Panc1 (cell line): ENCODE measurements at regions not wholly inside any gene's neighbourhood (a gene's known extent, or its start where the extent isn't known, plus 50 kb on each side); places are given as distances from the start of the nearest gene placed in this dataset.

ENCODE experiments used
- ATAC-seq: fragments of 200-7000 bp; cut with Tn5 transposase; 2 replicates; pipeline ENCODE4 v1.9.1; 2020; ENCODE audit warnings: mild to moderate bottlenecking, moderate library complexity
- BruUV-seq: library from RNA; stranded (reverse); fragments of 400-500 nt; replicated peaks from 2 replicates; lab custom pipeline; 2021; lab: Mats Ljungman, UMichigan
- CTCF ChIA-PET: fragments of 300-600 bp; sonication (Branson Sonifier 250); formaldehyde crosslinking; loops from one replicate; lab custom pipeline; 2022; ENCODE audit warnings: antibody characterized with exemption; lab: Charles Lee
- POLR2A ChIA-PET: fragments of 300-600 bp; sonication (Branson Sonifier 250); formaldehyde crosslinking; loops from one replicate; lab custom pipeline; 2022; ENCODE audit warnings: antibody characterized with exemption; lab: Charles Lee
- DNase-seq: peaks from one replicate; pipeline ENCODE4 v3.0.0-alpha.2; 2010; ENCODE audit warnings: low read depth, low spot score
- H3K27ac ChIP-seq: 2 replicates; pipeline ENCODE4 v1.5.1; 2011; ENCODE audit warnings: mild to moderate bottlenecking, low read length, inconsistent platforms
- H3K27me3 ChIP-seq: fragments of 200-500 bp; sonication (Bioruptor generic); 2 replicates; pipeline ENCODE4 v1.6.0; 2014; ENCODE audit warnings: low read length, inconsistent platforms; ENCODE audit not compliant: control insufficient read depth, insufficient read depth
- H3K36me3 ChIP-seq: fragments of 200-500 bp; sonication (Bioruptor generic); 2 replicates; pipeline ENCODE4 v1.5.1; 2014; ENCODE audit warnings: inconsistent platforms, mild to moderate bottlenecking, low read length, moderate library complexity; ENCODE audit not compliant: control insufficient read depth, insufficient read depth
- H3K4me1 ChIP-seq: 2 replicates; pipeline ENCODE4 v1.5.1; 2011; ENCODE audit warnings: inconsistent platforms, mild to moderate bottlenecking, low read length, moderate library complexity; ENCODE audit not compliant: control insufficient read depth, insufficient read depth
- H3K4me3 ChIP-seq, 2 experiments: 2 replicates each; pipeline ENCODE4 v1.5.1; 2011 to 2012; ENCODE audit warnings: low read depth in 2 of 2, low read length in 2 of 2, mild to moderate bottlenecking in 2 of 2, inconsistent platforms in 1 of 2, moderate library complexity in 1 of 2
- H3K9me3 ChIP-seq: fragments of 200-500 bp; sonication (Bioruptor generic); 2 replicates; pipeline ENCODE4 v1.5.1; 2014; ENCODE audit warnings: low read depth, mild to moderate bottlenecking, inconsistent platforms, low read length, moderate library complexity; ENCODE audit not compliant: control insufficient read depth, insufficient read depth
- CTCF ChIP-seq: fragments of 450-650 bp; IDR thresholded peaks from 2 replicates; pipeline ENCODE4 v1.5.1; 2017; ENCODE audit warnings: mild to moderate bottlenecking
- POLR2AphosphoS5 ChIP-seq: IDR thresholded peaks from 2 replicates; pipeline ENCODE4 v1.6.1; 2012; ENCODE audit warnings: mild to moderate bottlenecking, low read depth, low read length, moderate library complexity
- REST ChIP-seq, 2 experiments: IDR thresholded peaks; 2 replicates each; pipeline ENCODE4 v1.6.1; 2011 to 2012; ENCODE audit warnings: low read depth in 2 of 2, control low read depth in 1 of 2, low read length in 1 of 2, mild to moderate bottlenecking in 1 of 2, moderate library complexity in 1 of 2; ENCODE audit not compliant: insufficient read depth in 1 of 2
- SIN3A ChIP-seq: IDR thresholded peaks from 2 replicates; pipeline ENCODE4 v1.6.1; 2012; ENCODE audit warnings: low read depth, mild to moderate bottlenecking, low read length, moderate library complexity, borderline replicate concordance; ENCODE audit not compliant: insufficient read depth
- TCF7L2 ChIP-seq: IDR thresholded peaks from 2 replicates; pipeline ENCODE4 v1.6.1; 2011; ENCODE audit warnings: mild to moderate bottlenecking, low read depth, low read length, inconsistent platforms
- in situ Hi-C: cut with HindIII; loops from 2 replicates; pipeline ENCODE4 v1.10.0; 2016; ENCODE audit warnings: low sequenced_read_pairs, low pct_unique_long_range_greater_than_20kb
- intact Hi-C: fragments of 100-400 bp; cut with micrococcal nuclease; formaldehyde crosslinking; loops from one replicate; pipeline ENCODE4 v1.10.0; 2022; ENCODE audit not compliant: unreplicated experiment

- in situ Hi-C loops: no loop called here
- CTCF ChIA-PET: no interaction called here
- TF ChIP-seq REST (IDR thresholded peaks at IDR 0.05; ENCODE audit: insufficient read depth in 1 of 2, low read depth in 2 of 2, low read length in 1 of 2) (no peak), CTCF (no peak), POLR2AphosphoS5 (no peak)
- Histone ChIP-seq H3K4me3 (no peak overlapping the region), H3K9me3 (no peaks in the 10 kb centered on the region), H3K27me3 (no peaks in the 10 kb centered on the region), H3K27ac (no peak overlapping the region), H3K4me1 (no peaks in the 10 kb centered on the region), H3K36me3 (no peaks in the 10 kb centered on the region)
- no TSS peak for BruUV-seq
- POLR2A ChIA-PET: no interaction called here
- no peak for ATAC-seq
- intact Hi-C loops: no loop called here
- no peak for DNase-seq
Observed at GRCh38 chr10:124173298-124173900, 80.0 kb upstream of the CHST15 start.

GRCh38 chr10:124172181-124172916 lies 79.0 kb upstream of the CHST15 start:
- Histone ChIP-seq H3K4me3 (no peak overlapping the region), H3K36me3 (no peaks in the 10 kb centered on the region), H3K4me1 (no peaks in the 10 kb centered on the region), H3K9me3 (no peaks in the 10 kb centered on the region), H3K27ac (no peak overlapping the region), H3K27me3 (no peaks in the 10 kb centered on the region)
- ChIA-PET CTCF (no interaction called here), POLR2A (no interaction called here)
- intact Hi-C loops: no loop called here
- in situ Hi-C loops: no loop called here
- DNase-seq (no peak), ATAC-seq (no peak)
- TF ChIP-seq TCF7L2 (no peak), POLR2AphosphoS5 (no peak), REST (IDR thresholded peaks at IDR 0.05; ENCODE audit: insufficient read depth in 1 of 2, low read depth in 2 of 2, low read length in 1 of 2) (no peak), CTCF (no peak), SIN3A (no peak)
- no TSS peak for BruUV-seq
